ENCODE measurements at regions not wholly inside any gene's neighbourhood (a gene's known extent, or its start where the extent isn't known, plus 50 kb on each side); places are given as distances from the start of the nearest gene placed in this dataset.

GRCh38 chr2:7239078-7239477, 321.9 kb downstream of the RNF144A start:
- H3K36me3 ChIP-seq = no peaks in the 10 kb centered on the region
- 64 to 82% methylated on average over 3 of the region's 3 CpGs for WGBS, 2 donors
- TF ChIP-seq POLR2AphosphoS5 (IDR thresholded peaks at IDR 0.05) (no peak), EP300 (IDR thresholded peaks at IDR 0.05) (no peak), POLR2A (IDR thresholded peaks at IDR 0.05) (no peak), CTCF (IDR thresholded peaks at IDR 0.05) (no peak)
- H3K27ac ChIP-seq = no peak overlapping the region
- H3K4me1 ChIP-seq = no peaks in the 10 kb centered on the region
- no peaks in the 10 kb centered on the region for H3K9me3 ChIP-seq
- no peaks in the 10 kb centered on the region for H3K27me3 ChIP-seq
- H3K4me3 ChIP-seq = no peak overlapping the region
- intact Hi-C loops (cut with DNase I) = no loop called here
- no peak for DNase-seq

GRCh38 chr2:7241041-7241745, 324.0 kb downstream of the RNF144A start:
- 78 to 79% methylated on average over 4 of the region's 4 CpGs for WGBS, 2 donors

GRCh38 chr2:7242189-7242867, 325.1 kb downstream of the RNF144A start:
- H3K4me1 ChIP-seq = no peaks in the 10 kb centered on the region
- WGBS, 2 donors = 77 to 79% methylated on average over 5 of the region's 5 CpGs
- H3K36me3 ChIP-seq = no peaks in the 10 kb centered on the region
- no peaks in the 10 kb centered on the region for H3K9me3 ChIP-seq
- no peaks in the 10 kb centered on the region for H3K27me3 ChIP-seq
- H3K27ac ChIP-seq = no peak overlapping the region
- no peak overlapping the region for H3K4me3 ChIP-seq
- DNase-seq = no peak
- intact Hi-C loops (cut with DNase I) = no loop called here
- TF ChIP-seq EP300 (IDR thresholded peaks at IDR 0.05) (no peak), CTCF (IDR thresholded peaks at IDR 0.05) (no peak), POLR2A (IDR thresholded peaks at IDR 0.05) (no peak), POLR2AphosphoS5 (IDR thresholded peaks at IDR 0.05) (no peak)

More at GRCh38 chr2:7241041-7241745, 324.0 kb downstream of the RNF144A start:
- no peaks in the 10 kb centered on the region for H3K36me3 ChIP-seq
- TF ChIP-seq POLR2AphosphoS5 (IDR thresholded peaks at IDR 0.05) (no peak), CTCF (IDR thresholded peaks at IDR 0.05) (no peak), EP300 (IDR thresholded peaks at IDR 0.05) (no peak), POLR2A (IDR thresholded peaks at IDR 0.05) (no peak)
- no peaks in the 10 kb centered on the region for H3K9me3 ChIP-seq
- H3K27me3 ChIP-seq = no peaks in the 10 kb centered on the region
- no peak for DNase-seq
- H3K4me1 ChIP-seq = no peaks in the 10 kb centered on the region
- H3K4me3 ChIP-seq = no peak overlapping the region
- no peak overlapping the region for H3K27ac ChIP-seq
- intact Hi-C loops (cut with DNase I) = no loop called here

- intact Hi-C loops (cut with DNase I) = no loop called here
- Histone ChIP-seq H3K9me3 (no peaks in the 10 kb centered on the region), H3K4me3 (no peak overlapping the region), H3K36me3 (no peaks in the 10 kb centered on the region), H3K27ac (no peak overlapping the region), H3K27me3 (no peaks in the 10 kb centered on the region), H3K4me1 (no peaks in the 10 kb centered on the region)
- TF ChIP-seq EP300 (IDR thresholded peaks at IDR 0.05) (no peak), CTCF (IDR thresholded peaks at IDR 0.05) (no peak), POLR2AphosphoS5 (IDR thresholded peaks at IDR 0.05) (no peak), POLR2A (IDR thresholded peaks at IDR 0.05) (no peak)
- no peak for DNase-seq
- WGBS, 2 donors = 76 to 78% methylated on average over 4 of the region's 4 CpGs
Measured at GRCh38 chr2:7243276-7243675, 326.1 kb downstream of the RNF144A start.
